ENCODE measurements at regions not wholly inside any gene's neighbourhood (a gene's known extent, or its start where the extent isn't known, plus 50 kb on each side); places are given as distances from the start of the nearest gene placed in this dataset.
"Not testable (repeated sequence)": the region's sequence is repeated elsewhere in the genome, so short reads cannot be mapped to it uniquely, and the experiment has no call there.

DNA sequence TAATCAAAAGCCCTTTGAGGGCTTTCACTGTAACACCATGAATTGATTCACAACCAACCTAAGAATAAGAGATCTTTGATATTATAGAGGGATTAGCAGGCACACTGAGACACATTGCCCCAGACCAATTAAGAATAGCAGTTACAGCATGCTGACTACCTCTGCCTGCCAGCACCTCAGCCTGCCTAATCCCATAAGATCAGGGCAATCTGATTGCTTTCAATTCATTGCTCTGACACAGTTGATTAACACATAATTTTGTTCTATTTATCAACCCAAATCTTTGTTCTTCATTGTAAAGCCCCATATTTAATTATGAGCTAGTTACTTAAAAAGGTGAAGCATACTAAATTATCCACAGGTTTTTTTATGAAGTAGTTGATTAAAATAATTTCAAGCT is 548.8 kb upstream of the ZP4 start (continued):
- TF ChIP-seq GTF2I (CRISPR knock-in tag; conservative IDR thresholded peaks at IDR 0.05) (no peak), IRF2 (CRISPR knock-in tag; IDR thresholded peaks at IDR 0.05; ENCODE audit: borderline replicate concordance, low read depth) (no peak)

DNA sequence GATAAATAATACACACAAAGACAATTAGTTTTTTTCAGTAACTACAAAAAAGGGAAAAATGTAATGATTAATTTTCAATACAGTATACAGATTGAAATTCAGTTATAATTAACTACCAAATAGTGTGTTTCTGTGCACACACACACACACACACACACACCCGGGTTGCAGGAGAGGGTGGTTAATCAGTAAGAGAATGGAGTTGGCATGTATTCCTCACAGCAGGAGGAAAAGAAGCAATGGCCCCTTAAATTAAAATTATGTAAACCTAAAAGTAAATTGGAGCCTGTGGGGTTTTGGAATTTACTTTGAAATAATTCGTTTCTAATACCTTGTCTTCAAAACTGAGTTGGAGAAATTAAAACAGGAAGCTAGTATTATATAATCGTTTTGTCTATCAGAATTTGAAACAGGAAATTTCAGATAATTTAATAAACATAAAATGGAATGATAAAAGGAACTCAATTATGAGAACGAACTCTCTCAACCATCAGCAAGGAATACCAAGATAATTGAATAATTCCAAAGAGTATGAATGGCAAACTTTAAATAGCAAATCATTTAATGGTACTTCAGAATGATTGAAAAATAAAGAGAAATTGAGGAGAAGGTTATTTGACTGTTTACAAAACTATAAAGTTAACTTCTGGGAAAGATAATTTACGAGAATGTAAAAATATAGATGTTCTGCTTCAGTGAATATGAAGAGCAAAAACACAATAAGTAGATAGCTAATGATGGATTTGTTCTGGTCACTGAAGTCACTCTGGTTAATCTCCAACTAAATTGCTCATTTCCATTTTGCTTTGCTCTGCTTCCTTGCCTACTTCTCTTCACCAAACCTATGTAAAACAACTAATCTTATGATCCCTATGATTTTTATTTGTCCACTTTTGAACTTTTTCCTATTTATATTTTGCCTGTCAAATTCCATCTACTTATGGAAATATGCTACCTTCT is 547.9 kb upstream of the ZP4 start:
- ATAC-seq, result no peak
- ChIA-PET POLR2A (no interaction called here), CTCF (no interaction called here)
- peaks cover 6% of the 10 kb centered on the region for H3K36me3 Mint-ChIP-seq
- DNase-seq (ENCODE audit: low spot score), result no peak
- no peak overlapping the region for H3K27ac Mint-ChIP-seq
- no peaks in the 10 kb centered on the region for H3K27me3 Mint-ChIP-seq (ENCODE audit: low read depth)
- H3K4me3 Mint-ChIP-seq, result no peak overlapping the region
- H3K9me3 Mint-ChIP-seq, result peaks cover 10% of the 10 kb centered on the region
- TF ChIP-seq ZNF396 (CRISPR knock-in tag; IDR thresholded peaks at IDR 0.05; ENCODE audit: borderline replicate concordance), result no peak
- no peak for TF ChIP-seq GRHL2 (CRISPR knock-in tag; IDR thresholded peaks at IDR 0.05; ENCODE audit: insufficient replicate concordance, severe bottlenecking)
- no peak for TF ChIP-seq CREM (CRISPR knock-in tag; IDR thresholded peaks at IDR 0.05)
- H3K4me1 Mint-ChIP-seq, result peaks cover 22% of the 10 kb centered on the region

DNA sequence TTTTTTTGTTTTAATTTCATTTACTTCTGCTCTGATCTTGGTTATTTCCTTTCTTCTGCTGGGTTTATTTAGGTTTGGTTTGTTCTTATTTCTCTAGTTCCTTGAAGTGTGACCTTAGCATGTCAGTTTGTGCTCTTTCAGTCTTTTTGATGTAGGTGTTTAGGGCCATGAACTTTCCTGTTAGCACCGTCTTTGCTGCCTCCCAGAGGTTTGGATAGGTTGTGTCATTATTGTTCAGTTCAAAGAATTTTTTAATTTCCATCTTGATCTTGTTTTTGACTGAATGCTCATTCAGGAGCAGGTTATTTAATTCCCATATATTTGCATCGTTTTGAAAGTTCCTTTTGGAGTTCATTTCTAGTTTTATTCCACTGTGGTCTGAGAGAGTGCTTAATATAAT is 539.0 kb upstream of the ZP4 start:
- DNase-seq (ENCODE audit: low spot score); CTCF ChIA-PET; POLR2A ChIA-PET; ATAC-seq; H3K4me3 Mint-ChIP-seq; H3K27me3 Mint-ChIP-seq (ENCODE audit: low read depth); H3K27ac Mint-ChIP-seq: not testable (repeated sequence)
- peaks cover 12% of the 10 kb centered on the region for H3K36me3 Mint-ChIP-seq
- peaks cover 27% of the 10 kb centered on the region for H3K4me1 Mint-ChIP-seq
- peaks cover 20% of the 10 kb centered on the region for H3K9me3 Mint-ChIP-seq

DNA sequence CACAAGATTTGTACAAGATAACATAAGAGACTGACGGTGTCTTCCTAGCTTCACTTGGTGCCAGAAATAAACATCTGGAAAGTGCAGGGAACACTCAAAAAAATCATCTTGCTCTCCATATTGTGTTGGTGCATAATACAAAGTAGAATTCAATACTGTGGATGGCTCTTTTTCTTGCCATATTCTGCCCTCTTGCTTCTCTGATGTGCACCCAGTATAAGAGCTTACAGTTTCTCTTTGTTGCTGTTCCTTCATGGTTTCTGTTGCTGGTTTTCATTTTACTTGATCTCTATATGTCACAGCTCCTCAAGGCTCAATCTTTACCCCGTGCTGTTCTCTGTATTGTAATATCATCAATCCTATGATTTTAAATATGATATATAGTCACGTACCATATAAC is 528.5 kb upstream of the ZP4 start:
- ATAC-seq, result no peak
- H3K9me3 Mint-ChIP-seq, result peaks cover 10% of the 10 kb centered on the region
- CTCF ChIA-PET, result no interaction called here

More for the DNA sequence above, 528.5 kb upstream of the ZP4 start:
- no peak for DNase-seq (ENCODE audit: low spot score)
- H3K4me3 Mint-ChIP-seq, result no peak overlapping the region
- H3K36me3 Mint-ChIP-seq, result 0 out of 2 replicates have a peak, but pooled peaks cover 1% of the 10 kb centered on the region
- H3K27ac Mint-ChIP-seq, result no peak overlapping the region
- no peaks in the 10 kb centered on the region for H3K27me3 Mint-ChIP-seq (ENCODE audit: low read depth)
- TF ChIP-seq CREB1 (CRISPR knock-in tag; IDR thresholded peaks at IDR 0.05) (no peak), GABPB1 (CRISPR knock-in tag; IDR thresholded peaks at IDR 0.05) (no peak), TP53 (CRISPR knock-in tag; IDR thresholded peaks at IDR 0.05) (no peak), JUN (CRISPR knock-in tag; IDR thresholded peaks at IDR 0.05) (no peak)
- TF ChIP-seq, protein P1, sequence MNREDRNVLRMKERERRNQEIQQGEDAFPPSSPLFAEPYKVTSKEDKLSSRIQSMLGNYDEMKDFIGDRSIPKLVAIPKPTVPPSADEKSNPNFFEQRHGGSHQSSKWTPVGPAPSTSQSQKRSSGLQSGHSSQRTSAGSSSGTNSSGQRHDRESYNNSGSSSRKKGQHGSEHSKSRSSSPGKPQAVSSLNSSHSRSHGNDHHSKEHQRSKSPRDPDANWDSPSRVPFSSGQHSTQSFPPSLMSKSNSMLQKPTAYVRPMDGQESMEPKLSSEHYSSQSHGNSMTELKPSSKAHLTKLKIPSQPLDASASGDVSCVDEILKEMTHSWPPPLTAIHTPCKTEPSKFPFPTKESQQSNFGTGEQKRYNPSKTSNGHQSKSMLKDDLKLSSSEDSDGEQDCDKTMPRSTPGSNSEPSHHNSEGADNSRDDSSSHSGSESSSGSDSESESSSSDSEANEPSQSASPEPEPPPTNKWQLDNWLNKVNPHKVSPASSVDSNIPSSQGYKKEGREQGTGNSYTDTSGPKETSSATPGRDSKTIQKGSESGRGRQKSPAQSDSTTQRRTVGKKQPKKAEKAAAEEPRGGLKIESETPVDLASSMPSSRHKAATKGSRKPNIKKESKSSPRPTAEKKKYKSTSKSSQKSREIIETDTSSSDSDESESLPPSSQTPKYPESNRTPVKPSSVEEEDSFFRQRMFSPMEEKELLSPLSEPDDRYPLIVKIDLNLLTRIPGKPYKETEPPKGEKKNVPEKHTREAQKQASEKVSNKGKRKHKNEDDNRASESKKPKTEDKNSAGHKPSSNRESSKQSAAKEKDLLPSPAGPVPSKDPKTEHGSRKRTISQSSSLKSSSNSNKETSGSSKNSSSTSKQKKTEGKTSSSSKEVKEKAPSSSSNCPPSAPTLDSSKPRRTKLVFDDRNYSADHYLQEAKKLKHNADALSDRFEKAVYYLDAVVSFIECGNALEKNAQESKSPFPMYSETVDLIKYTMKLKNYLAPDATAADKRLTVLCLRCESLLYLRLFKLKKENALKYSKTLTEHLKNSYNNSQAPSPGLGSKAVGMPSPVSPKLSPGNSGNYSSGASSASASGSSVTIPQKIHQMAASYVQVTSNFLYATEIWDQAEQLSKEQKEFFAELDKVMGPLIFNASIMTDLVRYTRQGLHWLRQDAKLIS (CRISPR knock-in tag; IDR thresholded peaks at IDR 0.05; ENCODE audit: borderline replicate concordance), result no peak
- TF ChIP-seq, protein P2, sequence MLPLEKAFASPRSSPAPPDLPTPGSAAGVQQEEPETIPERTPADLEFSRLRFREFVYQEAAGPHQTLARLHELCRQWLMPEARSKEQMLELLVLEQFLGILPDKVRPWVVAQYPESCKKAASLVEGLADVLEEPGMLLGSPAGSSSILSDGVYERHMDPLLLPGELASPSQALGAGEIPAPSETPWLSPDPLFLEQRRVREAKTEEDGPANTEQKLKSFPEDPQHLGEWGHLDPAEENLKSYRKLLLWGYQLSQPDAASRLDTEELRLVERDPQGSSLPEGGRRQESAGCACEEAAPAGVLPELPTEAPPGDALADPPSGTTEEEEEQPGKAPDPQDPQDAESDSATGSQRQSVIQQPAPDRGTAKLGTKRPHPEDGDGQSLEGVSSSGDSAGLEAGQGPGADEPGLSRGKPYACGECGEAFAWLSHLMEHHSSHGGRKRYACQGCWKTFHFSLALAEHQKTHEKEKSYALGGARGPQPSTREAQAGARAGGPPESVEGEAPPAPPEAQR (CRISPR knock-in tag; IDR thresholded peaks at IDR 0.05), result no peak
- TF ChIP-seq, protein P3, sequence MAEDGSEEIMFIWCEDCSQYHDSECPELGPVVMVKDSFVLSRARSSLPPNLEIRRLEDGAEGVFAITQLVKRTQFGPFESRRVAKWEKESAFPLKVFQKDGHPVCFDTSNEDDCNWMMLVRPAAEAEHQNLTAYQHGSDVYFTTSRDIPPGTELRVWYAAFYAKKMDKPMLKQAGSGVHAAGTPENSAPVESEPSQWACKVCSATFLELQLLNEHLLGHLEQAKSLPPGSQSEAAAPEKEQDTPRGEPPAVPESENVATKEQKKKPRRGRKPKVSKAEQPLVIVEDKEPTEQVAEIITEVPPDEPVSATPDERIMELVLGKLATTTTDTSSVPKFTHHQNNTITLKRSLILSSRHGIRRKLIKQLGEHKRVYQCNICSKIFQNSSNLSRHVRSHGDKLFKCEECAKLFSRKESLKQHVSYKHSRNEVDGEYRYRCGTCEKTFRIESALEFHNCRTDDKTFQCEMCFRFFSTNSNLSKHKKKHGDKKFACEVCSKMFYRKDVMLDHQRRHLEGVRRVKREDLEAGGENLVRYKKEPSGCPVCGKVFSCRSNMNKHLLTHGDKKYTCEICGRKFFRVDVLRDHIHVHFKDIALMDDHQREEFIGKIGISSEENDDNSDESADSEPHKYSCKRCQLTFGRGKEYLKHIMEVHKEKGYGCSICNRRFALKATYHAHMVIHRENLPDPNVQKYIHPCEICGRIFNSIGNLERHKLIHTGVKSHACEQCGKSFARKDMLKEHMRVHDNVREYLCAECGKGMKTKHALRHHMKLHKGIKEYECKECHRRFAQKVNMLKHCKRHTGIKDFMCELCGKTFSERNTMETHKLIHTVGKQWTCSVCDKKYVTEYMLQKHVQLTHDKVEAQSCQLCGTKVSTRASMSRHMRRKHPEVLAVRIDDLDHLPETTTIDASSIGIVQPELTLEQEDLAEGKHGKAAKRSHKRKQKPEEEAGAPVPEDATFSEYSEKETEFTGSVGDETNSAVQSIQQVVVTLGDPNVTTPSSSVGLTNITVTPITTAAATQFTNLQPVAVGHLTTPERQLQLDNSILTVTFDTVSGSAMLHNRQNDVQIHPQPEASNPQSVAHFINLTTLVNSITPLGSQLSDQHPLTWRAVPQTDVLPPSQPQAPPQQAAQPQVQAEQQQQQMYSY (CRISPR knock-in tag; IDR thresholded peaks at IDR 0.05), result no peak
- POLR2A ChIA-PET, result no interaction called here
- H3K4me1 Mint-ChIP-seq, result peaks cover 4% of the 10 kb centered on the region
